ENCODE measurements at regions not wholly inside any gene's neighbourhood (a gene's known extent, or its start where the extent isn't known, plus 50 kb on each side); places are given as distances from the start of the nearest gene placed in this dataset.

DNA sequence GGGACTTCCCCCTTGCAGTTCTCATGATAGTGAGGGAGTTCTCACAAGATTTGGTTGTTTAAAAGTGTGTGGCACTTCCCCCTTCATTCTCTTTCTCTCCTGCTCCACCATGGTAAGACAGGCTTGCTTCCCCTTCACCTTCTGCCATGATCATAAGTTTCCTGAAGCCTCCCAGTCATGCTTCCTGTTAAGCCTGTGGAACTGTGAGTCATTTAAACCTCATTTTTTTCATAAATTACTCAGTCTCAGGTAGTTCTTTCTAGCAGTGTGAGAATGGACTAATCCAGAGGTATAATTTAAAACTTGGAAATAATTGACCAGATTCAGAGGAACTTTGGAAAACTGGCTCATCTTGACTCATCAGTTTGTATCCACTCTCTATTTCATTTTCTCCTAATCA, 129.0 kb downstream of the TMEM47 start:
- TF ChIP-seq, protein P1, sequence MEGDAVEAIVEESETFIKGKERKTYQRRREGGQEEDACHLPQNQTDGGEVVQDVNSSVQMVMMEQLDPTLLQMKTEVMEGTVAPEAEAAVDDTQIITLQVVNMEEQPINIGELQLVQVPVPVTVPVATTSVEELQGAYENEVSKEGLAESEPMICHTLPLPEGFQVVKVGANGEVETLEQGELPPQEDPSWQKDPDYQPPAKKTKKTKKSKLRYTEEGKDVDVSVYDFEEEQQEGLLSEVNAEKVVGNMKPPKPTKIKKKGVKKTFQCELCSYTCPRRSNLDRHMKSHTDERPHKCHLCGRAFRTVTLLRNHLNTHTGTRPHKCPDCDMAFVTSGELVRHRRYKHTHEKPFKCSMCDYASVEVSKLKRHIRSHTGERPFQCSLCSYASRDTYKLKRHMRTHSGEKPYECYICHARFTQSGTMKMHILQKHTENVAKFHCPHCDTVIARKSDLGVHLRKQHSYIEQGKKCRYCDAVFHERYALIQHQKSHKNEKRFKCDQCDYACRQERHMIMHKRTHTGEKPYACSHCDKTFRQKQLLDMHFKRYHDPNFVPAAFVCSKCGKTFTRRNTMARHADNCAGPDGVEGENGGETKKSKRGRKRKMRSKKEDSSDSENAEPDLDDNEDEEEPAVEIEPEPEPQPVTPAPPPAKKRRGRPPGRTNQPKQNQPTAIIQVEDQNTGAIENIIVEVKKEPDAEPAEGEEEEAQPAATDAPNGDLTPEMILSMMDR (IDR thresholded peaks at IDR 0.05; ENCODE audit: unreplicated experiment) = no peak
- Mint-ChIP-seq H3K27ac (no peak overlapping the region), H3K36me3 (ENCODE audit: insufficient read depth) (no peaks in the 10 kb centered on the region), H3K4me3 (ENCODE audit: low read depth) (no peak overlapping the region), H3K27me3 (no peaks in the 10 kb centered on the region), H3K9me3 (ENCODE audit: low read depth) (no peaks in the 10 kb centered on the region), H3K4me1 (ENCODE audit: low read depth) (no peaks in the 10 kb centered on the region)
- no peak for DNase-seq (ENCODE audit: low spot score, unreplicated experiment)

DNA sequence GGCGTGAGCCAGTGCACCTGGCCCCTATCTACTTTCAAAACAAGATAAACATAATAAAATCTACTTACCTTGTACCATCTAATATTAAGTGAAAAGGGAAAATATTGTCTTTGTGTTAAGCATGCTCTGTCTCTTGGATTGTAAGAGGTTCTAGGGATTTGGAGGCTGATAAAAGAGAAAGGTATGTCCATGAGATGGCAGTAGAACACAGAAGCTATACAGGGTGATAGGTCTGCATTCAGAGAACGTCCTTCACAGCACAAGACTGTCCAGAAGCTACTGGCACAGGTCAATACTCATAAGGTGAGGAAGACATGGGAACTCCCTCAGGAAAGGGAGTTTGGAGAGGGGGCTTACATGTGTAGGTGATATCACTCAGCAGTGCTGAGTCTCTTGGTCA, 135.5 kb downstream of the TMEM47 start:
- H3K36me3 Mint-ChIP-seq (ENCODE audit: insufficient read depth) = no peaks in the 10 kb centered on the region
- H3K4me1 Mint-ChIP-seq (ENCODE audit: low read depth) = no peaks in the 10 kb centered on the region
- no peak for DNase-seq (ENCODE audit: low spot score, unreplicated experiment)
- TF ChIP-seq, protein P1 (IDR thresholded peaks at IDR 0.05; ENCODE audit: unreplicated experiment) = peak; percentile 25
- no peaks in the 10 kb centered on the region for H3K9me3 Mint-ChIP-seq (ENCODE audit: low read depth)
- no peak overlapping the region for H3K4me3 Mint-ChIP-seq (ENCODE audit: low read depth)
- H3K27ac Mint-ChIP-seq = no peak overlapping the region
- H3K27me3 Mint-ChIP-seq = no peaks in the 10 kb centered on the region

DNA sequence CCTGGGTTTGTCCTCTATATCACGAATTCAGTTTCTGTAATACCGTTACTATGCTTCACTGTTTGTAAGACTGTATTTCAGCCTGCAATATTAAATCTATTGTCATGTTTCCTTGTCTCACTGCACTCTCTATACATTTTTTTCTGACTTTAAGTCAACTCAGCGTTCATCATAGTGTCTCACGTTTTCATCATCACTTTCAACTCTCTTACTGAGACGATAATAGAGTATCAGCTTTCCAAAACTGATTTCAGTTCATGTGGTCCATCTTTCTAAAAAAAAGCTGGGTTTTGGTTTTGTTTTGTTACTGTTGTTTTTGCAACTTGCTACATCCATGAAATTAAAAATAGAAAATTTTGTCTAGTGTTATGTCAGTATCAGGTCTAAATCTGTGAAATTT, 147.7 kb downstream of the TMEM47 start:
- Mint-ChIP-seq H3K36me3 (ENCODE audit: insufficient read depth) (no peaks in the 10 kb centered on the region), H3K9me3 (ENCODE audit: low read depth) (peaks cover 12% of the 10 kb centered on the region), H3K4me1 (ENCODE audit: low read depth) (no peaks in the 10 kb centered on the region), H3K27me3 (no peaks in the 10 kb centered on the region), H3K27ac (no peak overlapping the region), H3K4me3 (ENCODE audit: low read depth) (no peak overlapping the region)
- DNase-seq (ENCODE audit: low spot score, unreplicated experiment) = no peak
- TF ChIP-seq, protein P1 (IDR thresholded peaks at IDR 0.05; ENCODE audit: unreplicated experiment) = no peak

DNA sequence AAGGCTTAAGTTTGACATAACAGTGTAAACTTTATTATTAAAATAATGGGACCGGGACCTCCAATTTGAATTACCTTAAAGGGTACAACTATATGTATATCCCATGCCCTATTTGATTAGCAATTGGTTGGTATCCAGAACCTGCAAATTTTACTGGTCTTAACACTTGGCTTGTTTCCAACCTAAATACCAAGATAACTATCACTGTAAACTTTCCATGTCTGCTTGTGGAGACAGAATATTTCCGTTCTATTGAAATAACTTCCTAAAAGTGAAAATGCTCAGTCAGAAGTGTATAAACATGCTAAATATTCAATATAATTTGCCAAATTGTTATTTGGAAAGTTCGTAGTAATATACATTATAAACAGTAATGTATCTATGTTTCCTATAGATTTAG, 154.0 kb downstream of the TMEM47 start:
- TF ChIP-seq, protein P1 (IDR thresholded peaks at IDR 0.05; ENCODE audit: unreplicated experiment) = no peak
- H3K4me3 Mint-ChIP-seq (ENCODE audit: low read depth) = no peak overlapping the region
- no peaks in the 10 kb centered on the region for H3K4me1 Mint-ChIP-seq (ENCODE audit: low read depth)
- no peak for DNase-seq (ENCODE audit: low spot score, unreplicated experiment)
- H3K9me3 Mint-ChIP-seq (ENCODE audit: low read depth) = peaks cover 21% of the 10 kb centered on the region
- no peaks in the 10 kb centered on the region for H3K36me3 Mint-ChIP-seq (ENCODE audit: insufficient read depth)
- no peak overlapping the region for H3K27ac Mint-ChIP-seq
- H3K27me3 Mint-ChIP-seq = no peaks in the 10 kb centered on the region

DNA sequence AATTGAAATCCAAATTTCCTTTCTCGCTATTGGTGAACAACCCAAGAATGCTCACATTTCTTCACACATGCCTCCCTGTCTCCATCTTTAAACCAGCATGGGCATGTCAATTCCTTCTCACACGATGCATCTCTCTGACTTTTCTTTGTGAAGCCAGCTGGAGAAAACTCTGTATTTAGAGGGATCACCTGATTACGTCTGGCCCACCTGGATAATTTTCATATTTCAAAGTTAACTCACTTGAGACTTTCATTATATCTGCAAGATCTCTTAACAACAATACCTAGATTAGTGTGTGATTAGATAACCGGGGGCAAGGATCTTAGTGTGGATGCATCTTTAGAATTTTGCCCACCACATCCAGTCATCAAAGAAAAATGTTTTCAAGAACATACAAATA, 164.0 kb downstream of the TMEM47 start:
- TF ChIP-seq, protein P1 (IDR thresholded peaks at IDR 0.05; ENCODE audit: unreplicated experiment) = no peak
- H3K27ac Mint-ChIP-seq = no peak overlapping the region
- no peaks in the 10 kb centered on the region for H3K27me3 Mint-ChIP-seq
- H3K4me3 Mint-ChIP-seq (ENCODE audit: low read depth) = no peak overlapping the region
- DNase-seq (ENCODE audit: low spot score, unreplicated experiment) = no peak
- H3K36me3 Mint-ChIP-seq (ENCODE audit: insufficient read depth) = no peaks in the 10 kb centered on the region
- H3K9me3 Mint-ChIP-seq (ENCODE audit: low read depth) = no peaks in the 10 kb centered on the region
- H3K4me1 Mint-ChIP-seq (ENCODE audit: low read depth) = no peaks in the 10 kb centered on the region

Data from progenitor cell of endocrine pancreas (in vitro differentiated cells).